Upper lobe of left lung (tissue), 6 donors: ENCODE measurements at regions not wholly inside any gene's neighbourhood (a gene's known extent, or its start where the extent isn't known, plus 50 kb on each side); places are given as distances from the start of the nearest gene placed in this dataset.

Experiments used
- ATAC-seq, 2 donors: fragments of 200-7000 bp; cut with Tn5 transposase; one replicate each; pipeline ENCODE4 v1.9.1; 2022; ENCODE audit warnings: mild to moderate bottlenecking in 2 of 2, moderate library complexity in 2 of 2; ENCODE audit not compliant: low FRiP score in 2 of 2
- DNase-seq, 2 donors: peaks; one replicate each; pipeline ENCODE4 v3.0.0-alpha.2; 2019 to 2020
- H3K27ac ChIP-seq, 4 donors: fragments of 200-600 bp; sonication (generic); one replicate each; pipeline ENCODE4 v1.5.1; 2016 to 2019
- H3K27me3 ChIP-seq, 4 donors: fragments of 200-600 bp; sonication (generic); one replicate each; pipeline ENCODE4 v1.5.1; 2017 to 2019
- H3K36me3 ChIP-seq, 4 donors: fragments of 200-600 bp; sonication (generic); one replicate each; pipeline ENCODE4 v1.5.1; 2016 to 2019
- H3K4me1 ChIP-seq, 4 donors: fragments of 200-600 bp; sonication (generic); one replicate each; pipeline ENCODE4 v1.5.1; 2018 to 2019
- H3K4me3 ChIP-seq, 4 donors: fragments of 200-600 bp; sonication (generic); one replicate each; pipeline ENCODE4 v1.5.1; 2017 to 2019; ENCODE audit warnings: mild to moderate bottlenecking in 2 of 4, moderate library complexity in 1 of 4
- H3K9me3 ChIP-seq, 4 donors: fragments of 200-600 bp; sonication (generic); one replicate each; pipeline ENCODE4 v1.5.1; 2018 to 2019
- CTCF ChIP-seq, 6 experiments: fragments of 450-650 bp in 4 of 6; fragments of 200-600 bp in 2 of 6; sonication (generic) in 2 of 6; IDR thresholded peaks; one replicate each; pipeline ENCODE4 v1.5.1; 2016 to 2019; ENCODE audit warnings: antibody characterized with exemption in 6 of 6
- EP300 ChIP-seq, 4 donors: sonication (generic); formaldehyde crosslinking; IDR thresholded peaks; one replicate each; pipeline ENCODE4 v1.5.1; 2017; ENCODE audit warnings: antibody characterized with exemption in 4 of 4, control low read depth in 2 of 4
- POLR2A ChIP-seq, 4 donors: fragments of 450-650 bp; IDR thresholded peaks; one replicate each; pipeline ENCODE4 v1.5.1; 2016 to 2017; ENCODE audit warnings: antibody characterized with exemption in 4 of 4, mild to moderate bottlenecking in 2 of 4
- POLR2AphosphoS5 ChIP-seq, 2 donors: sonication (generic); formaldehyde crosslinking; IDR thresholded peaks; one replicate each; pipeline ENCODE4 v1.5.1; 2017; ENCODE audit warnings: antibody characterized with exemption in 2 of 2
- WGBS, 2 donors: methylation state at CpG; one replicate each; pipeline ENCODE4 v1.1.5; 2017 to 2018; 5-methylcytosine and 5-hydroxymethylcytosine counted together
- donor health status: DM: no; HTN: no; CAD: no; lungs with moderate emphysema.
- donor health status: DM: no; HTN: yes; CAD: no; lungs with severe emphysema.

DNA sequence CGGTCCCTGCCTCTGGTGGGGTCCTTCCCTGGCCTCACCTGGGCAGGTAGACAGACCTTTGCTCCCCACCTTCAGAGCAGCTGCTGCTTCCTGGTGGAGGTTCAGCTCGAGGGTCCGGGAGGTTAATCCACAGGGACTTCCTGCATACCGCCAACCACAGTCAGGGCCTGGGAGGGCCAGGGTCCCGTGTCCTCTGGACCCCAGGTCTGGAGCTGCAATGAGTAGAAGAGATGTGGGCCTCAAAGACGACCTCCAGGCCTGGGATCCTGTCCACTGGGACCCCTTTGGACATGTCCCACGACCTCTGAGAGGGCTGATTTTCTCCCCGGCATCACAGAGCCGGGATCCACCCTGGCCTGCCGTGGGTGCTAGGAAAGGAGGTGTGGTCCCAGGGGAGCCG, 223.3 kb upstream of the TCERG1L start:
- no peak for TF ChIP-seq EP300 (IDR thresholded peaks at IDR 0.05)
- TF ChIP-seq POLR2AphosphoS5 (IDR thresholded peaks at IDR 0.05): no peak
- no peak for TF ChIP-seq CTCF (IDR thresholded peaks at IDR 0.05)
- TF ChIP-seq POLR2A (IDR thresholded peaks at IDR 0.05): no peak
- Histone ChIP-seq H3K36me3 (no peaks in the 10 kb centered on the region), H3K4me1 (no peaks in the 10 kb centered on the region), H3K4me3 (no peak overlapping the region), H3K27ac (no peak overlapping the region), H3K27me3 (no peaks in the 10 kb centered on the region), H3K9me3 (no peaks in the 10 kb centered on the region)
- no peak for ATAC-seq
- WGBS, 2 donors: 79 to 100% methylated on average over 2 to 11 of the region's 11 CpGs
- peak in 1 of 2 donors; percentile 40 for DNase-seq

- Histone ChIP-seq H3K36me3 (no peaks in the 10 kb centered on the region), H3K4me1 (no peaks in the 10 kb centered on the region), H3K27ac (no peak overlapping the region), H3K27me3 (no peaks in the 10 kb centered on the region), H3K9me3 (no peaks in the 10 kb centered on the region), H3K4me3 (no peak overlapping the region)
- TF ChIP-seq CTCF (IDR thresholded peaks at IDR 0.05) (no peak), EP300 (IDR thresholded peaks at IDR 0.05) (no peak), POLR2AphosphoS5 (IDR thresholded peaks at IDR 0.05) (no peak), POLR2A (IDR thresholded peaks at IDR 0.05) (no peak)
- ATAC-seq: no peak
- 92 to 93% methylated on average over 15 of the region's 15 CpGs for WGBS, 2 donors
- DNase-seq: no peak
Measured at GRCh38 chr10:131536676-131537075, 225.2 kb upstream of the TCERG1L start.

- Histone ChIP-seq H3K27me3 (no peaks in the 10 kb centered on the region), H3K4me3 (no peak overlapping the region), H3K27ac (no peak overlapping the region), H3K36me3 (no peaks in the 10 kb centered on the region), H3K9me3 (no peaks in the 10 kb centered on the region), H3K4me1 (no peaks in the 10 kb centered on the region)
- no peak for ATAC-seq
- DNase-seq: no peak
- no peak for TF ChIP-seq CTCF (IDR thresholded peaks at IDR 0.05)
- TF ChIP-seq EP300 (IDR thresholded peaks at IDR 0.05): no peak
- no peak for TF ChIP-seq POLR2AphosphoS5 (IDR thresholded peaks at IDR 0.05)
- TF ChIP-seq POLR2A (IDR thresholded peaks at IDR 0.05): no peak
- WGBS, 2 donors: 67 to 70% methylated on average over 1 of the region's 1 CpG
Measured at GRCh38 chr10:131537281-131537680, 225.8 kb upstream of the TCERG1L start.

DNA sequence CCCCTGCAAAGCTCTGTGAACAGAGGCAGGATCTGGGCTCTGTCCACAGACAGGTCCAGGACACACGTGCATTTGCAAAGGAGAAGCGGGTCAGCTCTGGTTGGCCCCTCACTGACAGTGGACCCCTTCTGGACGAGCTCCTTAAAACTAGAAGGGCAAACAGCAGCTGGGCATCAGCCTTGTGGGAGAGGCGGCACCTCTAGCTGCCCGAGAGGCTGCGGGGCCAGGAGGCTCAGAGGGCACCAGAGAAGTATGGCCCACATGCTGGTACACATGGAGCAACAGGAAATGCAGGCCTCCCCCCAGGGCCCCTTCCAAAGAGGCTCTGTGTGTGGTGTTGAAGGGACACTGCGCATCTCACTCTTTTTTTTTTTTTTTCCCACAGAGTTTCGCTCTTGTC, 233.0 kb upstream of the TCERG1L start:
- Histone ChIP-seq H3K4me1 (no peaks in the 10 kb centered on the region), H3K4me3 (no peak overlapping the region), H3K27ac (no peak overlapping the region), H3K36me3 (no peaks in the 10 kb centered on the region), H3K27me3 (no peaks in the 10 kb centered on the region), H3K9me3 (no peaks in the 10 kb centered on the region)
- WGBS, 2 donors: 79 to 81% methylated on average over 4 to 8 of the region's 8 CpGs
- TF ChIP-seq EP300 (IDR thresholded peaks at IDR 0.05) (no peak), POLR2AphosphoS5 (IDR thresholded peaks at IDR 0.05) (no peak), POLR2A (IDR thresholded peaks at IDR 0.05) (no peak), CTCF (IDR thresholded peaks at IDR 0.05) (no peak)
- ATAC-seq (no peak), DNase-seq (no peak)

DNA sequence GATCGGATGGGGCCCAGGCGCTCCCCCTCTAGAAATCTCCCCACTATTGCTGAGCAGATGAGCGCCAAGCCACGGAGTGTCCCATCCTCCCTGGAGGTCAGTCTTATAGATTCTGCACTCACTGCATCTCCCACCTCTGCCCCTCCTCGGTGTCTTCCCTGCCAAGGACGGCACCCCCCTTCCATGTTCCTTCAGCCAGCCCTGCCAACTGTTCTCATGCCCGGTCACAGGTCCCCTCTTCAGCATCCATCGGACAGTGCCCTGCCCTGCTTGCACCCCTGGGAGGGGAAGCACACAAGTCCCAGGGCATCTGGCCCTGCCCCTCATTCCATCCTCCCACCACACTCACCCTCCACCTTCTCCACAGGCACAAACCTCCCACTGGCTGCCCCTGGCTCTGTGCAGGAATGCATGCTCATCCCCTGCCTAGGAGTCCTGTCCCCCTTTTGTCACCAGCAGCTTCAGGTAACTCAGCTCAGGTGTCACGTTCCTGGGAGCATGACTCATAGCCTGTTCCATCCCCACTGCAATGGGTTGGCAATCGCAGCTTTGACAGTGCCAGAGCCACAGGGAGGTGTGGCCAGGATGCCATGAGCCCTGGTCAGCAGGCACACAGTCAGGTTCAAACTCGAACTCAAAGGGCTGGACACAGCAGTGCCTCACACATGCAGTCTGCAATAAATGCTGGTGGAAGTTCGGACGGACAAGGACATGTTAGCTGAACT, 234.7 kb upstream of the TCERG1L start:
- H3K9me3 ChIP-seq: no peaks in the 10 kb centered on the region
- WGBS, 2 donors: 66 to 74% methylated on average over 13 of the region's 13 CpGs
- peak in 1 of 2 donors; percentile 16 for ATAC-seq

More for the DNA sequence above, 234.7 kb upstream of the TCERG1L start:
- Histone ChIP-seq H3K4me1 (no peaks in the 10 kb centered on the region), H3K36me3 (no peaks in the 10 kb centered on the region), H3K27me3 (no peaks in the 10 kb centered on the region), H3K4me3 (no peak overlapping the region), H3K27ac (no peak overlapping the region)
- TF ChIP-seq POLR2A (IDR thresholded peaks at IDR 0.05) (no peak), CTCF (IDR thresholded peaks at IDR 0.05) (no peak), EP300 (IDR thresholded peaks at IDR 0.05) (no peak), POLR2AphosphoS5 (IDR thresholded peaks at IDR 0.05) (no peak)
- no peak for DNase-seq
